Mesenchymal stem cell (in vitro differentiated cells and primary cell): ENCODE measurements at regions not wholly inside any gene's neighbourhood (a gene's known extent, or its start where the extent isn't known, plus 50 kb on each side); places are given as distances from the start of the nearest gene placed in this dataset.

Experiments used
- DNase-seq: peaks from one replicate; pipeline ENCODE4 v3.0.0-alpha.2; 2013
- H2AFZ ChIP-seq: one replicate; pipeline ENCODE4 v1.6.1; 2013; ENCODE audit warnings: low read depth, mild to moderate bottlenecking, control low read depth, inconsistent platforms, low read length, moderate library complexity
- H2AK5ac ChIP-seq: 2 replicates; pipeline ENCODE4 v1.6.1; 2013; ENCODE audit warnings: low read length, moderate library complexity, mild to moderate bottlenecking, inconsistent platforms; ENCODE audit not compliant: severe bottlenecking
- H2BK120ac ChIP-seq: one replicate; pipeline ENCODE4 v1.6.1; 2013; ENCODE audit warnings: low read depth, mild to moderate bottlenecking, inconsistent platforms, low read length, moderate library complexity
- H2BK12ac ChIP-seq, 2 experiments: one replicate each; pipeline ENCODE4 v1.6.1; 2013; ENCODE audit warnings: inconsistent platforms in 2 of 2, low read length in 2 of 2, mild to moderate bottlenecking in 2 of 2, moderate library complexity in 2 of 2, control low read depth in 1 of 2
- H2BK15ac ChIP-seq: one replicate; pipeline ENCODE4 v1.6.1; 2013; ENCODE audit warnings: mild to moderate bottlenecking, low read depth, inconsistent platforms; ENCODE audit not compliant: poor library complexity, severe bottlenecking
- H2BK5ac ChIP-seq: 2 replicates; pipeline ENCODE4 v1.6.1; 2013; ENCODE audit warnings: low read depth, mild to moderate bottlenecking, low read length, control low read depth, inconsistent platforms; ENCODE audit not compliant: poor library complexity, severe bottlenecking
- H3K14ac ChIP-seq, 2 experiments: one replicate each; pipeline ENCODE4 v1.6.1; 2013; ENCODE audit warnings: inconsistent platforms in 2 of 2, low read length in 2 of 2, control low read depth in 1 of 2, mild to moderate bottlenecking in 1 of 2, moderate library complexity in 1 of 2
- H3K18ac ChIP-seq, 2 experiments: one replicate each; pipeline ENCODE4 v1.6.1; 2013; ENCODE audit warnings: inconsistent platforms in 2 of 2, low read length in 2 of 2, control low read depth in 1 of 2, low read depth in 1 of 2, mild to moderate bottlenecking in 1 of 2
- H3K23ac ChIP-seq, 2 experiments: one replicate each; pipeline ENCODE4 v1.6.1; 2013; ENCODE audit warnings: inconsistent platforms in 2 of 2, low read length in 2 of 2, mild to moderate bottlenecking in 2 of 2, moderate library complexity in 2 of 2, control low read depth in 1 of 2
- H3K27ac ChIP-seq: 2 replicates; pipeline ENCODE4 v1.5.1; 2013; ENCODE audit warnings: mild to moderate bottlenecking, moderate library complexity, low read length, control low read depth, inconsistent platforms; ENCODE audit not compliant: poor library complexity, severe bottlenecking
- H3K27me3 ChIP-seq, 2 experiments: 2 replicates each; pipeline versions ENCODE4 v1.6.1 to v1.7.0; 2013; ENCODE audit warnings: low read length in 2 of 2, mild to moderate bottlenecking in 2 of 2, moderate library complexity in 2 of 2, control low read depth in 1 of 2, inconsistent platforms in 1 of 2; ENCODE audit not compliant: control insufficient read depth in 1 of 2, insufficient read depth in 1 of 2
- H3K36me3 ChIP-seq, 2 experiments: 2 replicates each; pipeline versions ENCODE4 v1.6.1 to v1.7.0; 2013; ENCODE audit warnings: low read length in 2 of 2, control low read depth in 1 of 2, inconsistent platforms in 1 of 2, low read depth in 1 of 2, mild to moderate bottlenecking in 1 of 2; ENCODE audit not compliant: insufficient read depth in 2 of 2, control insufficient read depth in 1 of 2
- H3K4ac ChIP-seq, 2 experiments: one replicate each; pipeline ENCODE4 v1.6.1; 2013; ENCODE audit warnings: inconsistent platforms in 2 of 2, low read length in 2 of 2, mild to moderate bottlenecking in 2 of 2, moderate library complexity in 2 of 2, control low read depth in 1 of 2, low read depth in 1 of 2
- H3K4me1 ChIP-seq: 2 replicates; pipeline ENCODE4 v1.6.1; 2013; ENCODE audit warnings: low read depth, low read length, control low read depth; ENCODE audit not compliant: control insufficient read depth, insufficient read depth
- H3K4me2 ChIP-seq: 2 replicates; pipeline ENCODE4 v1.6.1; 2013; ENCODE audit warnings: low read length, mild to moderate bottlenecking, inconsistent platforms; ENCODE audit not compliant: poor library complexity, severe bottlenecking
- H3K4me3 ChIP-seq, 2 experiments: 2 replicates each; pipeline versions ENCODE4 v1.5.1 to v1.7.0; 2013; ENCODE audit warnings: low read length in 2 of 2, mild to moderate bottlenecking in 2 of 2, control low read depth in 1 of 2, low read depth in 1 of 2; ENCODE audit not compliant: insufficient read depth in 1 of 2
- H3K79me1 ChIP-seq: replicated peaks from 2 replicates; pipeline ENCODE4 v1.6.1; 2013; ENCODE audit warnings: mild to moderate bottlenecking, control low read depth, low read length, inconsistent platforms; ENCODE audit not compliant: poor library complexity, severe bottlenecking
- H3K9ac ChIP-seq: 2 replicates; pipeline ENCODE4 v1.7.0; 2013; ENCODE audit warnings: mild to moderate bottlenecking, low read length, moderate library complexity
- H3K9me3 ChIP-seq: 2 replicates; pipeline ENCODE4 v1.7.0; 2013; ENCODE audit warnings: mild to moderate bottlenecking, low read length; ENCODE audit not compliant: control insufficient read depth
- H4K8ac ChIP-seq: one replicate; pipeline ENCODE4 v1.6.1; 2013; ENCODE audit warnings: inconsistent platforms, mild to moderate bottlenecking, low read length, moderate library complexity
- H4K91ac ChIP-seq: one replicate; pipeline ENCODE4 v1.6.1; 2013; ENCODE audit warnings: mild to moderate bottlenecking, low read length, inconsistent platforms
- WGBS: methylation state at CpG from one replicate; pipeline ENCODE4 v1.1.7; 2013; ENCODE audit warnings: mixed read lengths; 5-methylcytosine and 5-hydroxymethylcytosine counted together

DNA sequence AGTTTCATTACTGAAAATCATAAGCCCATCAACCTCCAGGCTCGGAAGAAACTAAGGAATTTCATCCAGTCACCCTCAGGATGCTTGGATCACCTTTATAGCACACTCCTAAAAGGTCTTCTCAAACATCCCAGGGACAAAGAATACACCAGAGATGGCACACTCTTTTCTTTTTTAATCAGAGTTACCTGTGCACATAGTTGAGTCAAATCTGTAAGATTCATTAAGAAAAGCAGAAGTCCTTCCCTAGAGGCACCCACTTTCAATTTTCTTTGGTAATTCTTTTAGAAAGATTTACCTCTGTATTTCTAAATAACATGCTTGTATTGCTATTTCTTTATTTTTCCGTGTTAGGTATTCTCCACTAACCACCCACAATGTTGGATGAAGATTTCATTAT is 50.6 kb upstream of the IL6 start:
- H3K18ac ChIP-seq, result no peak overlapping the region
- H3K4me2 ChIP-seq, result no peak overlapping the region
- H3K4me1 ChIP-seq, result no peaks in the 10 kb centered on the region
- no peak overlapping the region for H2AFZ ChIP-seq
- WGBS, result 74% methylated on average over 2 of the region's 2 CpGs
- H3K4ac ChIP-seq, result peak overlapping the region in 1 of 2 experiments; percentile 67
- no peaks in the 10 kb centered on the region for H3K79me1 ChIP-seq
- no peaks in the 10 kb centered on the region for H3K9me3 ChIP-seq
- H2AK5ac ChIP-seq, result no peak overlapping the region
- no peak overlapping the region for H2BK120ac ChIP-seq
- H3K23ac ChIP-seq, result no peak overlapping the region
- DNase-seq, result no peak
- H4K8ac ChIP-seq, result no peak overlapping the region
- no peak overlapping the region for H2BK5ac ChIP-seq
- no peak overlapping the region for H4K91ac ChIP-seq
- H3K9ac ChIP-seq, result no peak overlapping the region
- no peak overlapping the region for H2BK12ac ChIP-seq
- H3K36me3 ChIP-seq, result no peaks in the 10 kb centered on the region
- H2BK15ac ChIP-seq, result no peak overlapping the region
- no peak overlapping the region for H3K4me3 ChIP-seq
- no peak overlapping the region for H3K27ac ChIP-seq
- no peak overlapping the region for H3K14ac ChIP-seq
- H3K27me3 ChIP-seq, result no peaks in the 10 kb centered on the region

DNA sequence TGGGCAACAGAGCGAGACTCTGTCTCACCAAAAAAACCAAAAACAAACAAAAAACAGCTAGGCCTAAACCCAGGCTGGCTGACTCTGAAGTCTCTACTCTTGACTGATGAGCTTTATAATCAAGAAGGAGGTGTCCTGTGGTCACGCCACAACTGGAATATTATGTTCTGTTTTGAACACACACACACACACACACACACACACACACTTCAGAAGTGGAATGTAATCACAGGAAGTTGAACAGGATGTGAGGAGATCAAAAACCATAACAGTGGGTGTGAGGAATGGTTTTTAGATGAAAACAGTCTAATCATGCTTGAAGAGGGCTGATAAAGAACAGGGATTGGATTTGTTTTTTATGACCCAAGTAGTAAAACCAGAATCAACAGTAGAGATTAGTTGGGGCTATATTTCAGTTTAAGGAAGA is 51.1 kb upstream of the IL6 start:
- no peaks in the 10 kb centered on the region for H3K9me3 ChIP-seq
- DNase-seq, result peak; percentile 85
- H3K14ac ChIP-seq, result no peak overlapping the region
- no peak overlapping the region for H2AK5ac ChIP-seq
- H2BK12ac ChIP-seq, result no peak overlapping the region
- H3K23ac ChIP-seq, result no peak overlapping the region
- no peaks in the 10 kb centered on the region for H3K27me3 ChIP-seq
- H2BK120ac ChIP-seq, result peak overlapping the region; percentile 83
- H3K18ac ChIP-seq, result no peak overlapping the region
- H4K91ac ChIP-seq, result peak overlapping the region; percentile 82
- WGBS, result 14% methylated on average over 1 of the region's 2 CpGs
- H4K8ac ChIP-seq, result no peak overlapping the region
- no peak overlapping the region for H3K4me2 ChIP-seq
- H3K4me3 ChIP-seq, result no peak overlapping the region
- H2AFZ ChIP-seq, result no peak overlapping the region
- H3K4ac ChIP-seq, result peak overlapping the region in 1 of 2 experiments; percentile 71
- peaks cover 3% of the 10 kb centered on the region for H3K4me1 ChIP-seq
- H2BK15ac ChIP-seq, result no peak overlapping the region
- no peak overlapping the region for H3K9ac ChIP-seq
- H3K27ac ChIP-seq, result no peak overlapping the region
- H2BK5ac ChIP-seq, result no peak overlapping the region
- no peaks in the 10 kb centered on the region for H3K36me3 ChIP-seq
- H3K79me1 ChIP-seq, result no peaks in the 10 kb centered on the region

DNA sequence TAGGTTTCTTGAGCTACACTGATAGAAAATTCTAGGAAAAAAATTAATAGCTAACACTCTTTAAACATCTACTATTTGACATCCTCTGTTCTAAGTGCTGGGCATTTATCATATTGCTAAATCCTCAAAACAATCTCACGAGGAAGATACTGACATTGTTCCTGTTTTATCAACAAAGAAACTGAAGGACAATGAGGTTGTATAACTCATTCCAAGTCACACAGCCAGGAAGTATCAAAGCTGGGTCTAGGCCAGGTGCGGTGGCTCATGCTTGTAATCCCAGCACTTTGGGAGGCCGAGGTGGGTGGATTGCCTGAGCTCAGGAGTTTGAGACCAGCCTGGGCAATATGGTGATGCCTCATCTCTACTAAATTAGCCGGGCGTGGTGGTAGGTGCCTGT is 51.6 kb upstream of the IL6 start:
- H3K4me3 ChIP-seq, result no peak overlapping the region
- H3K79me1 ChIP-seq, result no peaks in the 10 kb centered on the region
- H2BK15ac ChIP-seq, result no peak overlapping the region
- peaks cover 4% of the 10 kb centered on the region for H3K4me1 ChIP-seq
- no peak overlapping the region for H3K14ac ChIP-seq
- no peaks in the 10 kb centered on the region for H3K27me3 ChIP-seq
- H3K9me3 ChIP-seq, result no peaks in the 10 kb centered on the region
- H2BK12ac ChIP-seq, result peak overlapping the region; percentile 96 to 100
- H2AFZ ChIP-seq, result no peak overlapping the region
- H3K18ac ChIP-seq, result peak overlapping the region; percentile 79 to 96
- H2BK5ac ChIP-seq, result no peak overlapping the region
- peak overlapping the region; percentile 94 for H4K8ac ChIP-seq
- H2BK120ac ChIP-seq, result peak overlapping the region; percentile 83
- H3K4ac ChIP-seq, result peak overlapping the region in 1 of 2 experiments; percentile 71
- no peak overlapping the region for H2AK5ac ChIP-seq
- H3K9ac ChIP-seq, result no peak overlapping the region
- H3K36me3 ChIP-seq, result no peaks in the 10 kb centered on the region
- no peak overlapping the region for H3K27ac ChIP-seq
- no peak overlapping the region for H3K23ac ChIP-seq
- no peak for DNase-seq
- 86% methylated on average over 5 of the region's 5 CpGs for WGBS
- no peak overlapping the region for H3K4me2 ChIP-seq
- H4K91ac ChIP-seq, result peak overlapping the region; percentile 82

DNA sequence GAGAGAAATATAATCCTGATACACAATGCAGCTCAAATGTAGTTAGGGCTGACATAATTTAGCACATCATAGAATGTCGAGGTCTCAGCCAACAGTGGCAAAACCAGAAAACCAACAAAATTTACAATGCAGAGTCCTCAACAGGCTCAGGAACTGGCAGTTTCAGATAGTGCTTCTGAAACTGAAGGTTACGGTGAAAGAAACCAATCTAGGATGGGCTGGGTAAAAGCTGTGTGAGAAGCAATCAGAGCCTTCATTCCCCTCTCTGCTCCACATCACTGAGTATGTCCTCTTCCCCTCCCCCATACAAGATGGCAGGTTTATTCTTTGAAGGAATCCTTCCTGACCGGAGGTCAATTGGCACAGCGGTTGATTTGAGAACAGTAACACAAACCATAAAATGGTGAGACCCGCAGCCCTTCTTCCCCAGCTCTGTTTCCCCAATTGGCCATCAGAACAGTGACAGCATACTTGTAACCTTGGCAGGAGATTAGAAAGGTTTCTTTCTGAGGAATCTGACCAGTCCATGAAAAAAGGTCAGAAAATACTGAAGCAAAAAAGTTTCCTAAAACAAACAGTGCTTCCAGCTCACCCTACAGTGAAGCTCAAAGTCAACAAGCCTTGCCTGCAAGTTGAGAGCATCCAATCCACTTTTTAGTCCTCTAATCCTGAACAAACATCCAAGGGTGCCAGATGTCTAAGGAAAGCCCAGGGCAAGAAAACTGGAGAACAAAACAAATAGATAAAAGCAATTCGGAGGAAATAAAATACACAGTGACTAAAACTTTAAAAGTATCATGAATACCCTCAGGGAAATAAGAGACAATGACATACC is 53.9 kb upstream of the IL6 start:
- no peaks in the 10 kb centered on the region for H3K36me3 ChIP-seq
- H2BK12ac ChIP-seq, result peak overlapping the region; percentile 82 to 97
- H3K18ac ChIP-seq, result peak overlapping the region; percentile 6
- no peaks in the 10 kb centered on the region for H3K27me3 ChIP-seq
- H3K4me3 ChIP-seq, result no peak overlapping the region
- peak overlapping the region; percentile 12 for H2BK120ac ChIP-seq
- no peaks in the 10 kb centered on the region for H3K79me1 ChIP-seq
- H3K27ac ChIP-seq, result no peak overlapping the region
- H3K9me3 ChIP-seq, result no peaks in the 10 kb centered on the region
- no peak overlapping the region for H3K9ac ChIP-seq
- WGBS, result 66% methylated on average over 4 of the region's 6 CpGs
- no peak overlapping the region for H2BK5ac ChIP-seq
- peak overlapping the region; percentile 41 to 80 for H3K4ac ChIP-seq
- H3K14ac ChIP-seq, result no peak overlapping the region
- H4K91ac ChIP-seq, result peak overlapping the region; percentile 15
- peak overlapping the region; percentile 41 for H2BK15ac ChIP-seq
- no peak overlapping the region for H2AK5ac ChIP-seq
- H3K4me1 ChIP-seq, result peaks cover 8% of the 10 kb centered on the region
- DNase-seq, result no peak
- H3K4me2 ChIP-seq, result no peak overlapping the region
- H2AFZ ChIP-seq, result no peak overlapping the region
- H3K23ac ChIP-seq, result no peak overlapping the region
- H4K8ac ChIP-seq, result peak overlapping the region; percentile 16
